PC-9 (cell line): ENCODE measurements at regions not wholly inside any gene's neighbourhood (a gene's known extent, or its start where the extent isn't known, plus 50 kb on each side); places are given as distances from the start of the nearest gene placed in this dataset.

Experiments
- BruUV-seq: library from RNA; stranded (reverse); fragments of 400-500 nt; replicated peaks from 2 replicates; lab custom pipeline; 2021; lab: Mats Ljungman, UMichigan
- CTCF ChIA-PET: fragments of 300-600 bp; sonication (Branson Sonifier 250); formaldehyde crosslinking; loops from one replicate; lab custom pipeline; 2022; ENCODE audit warnings: antibody characterized with exemption; lab: Charles Lee
- POLR2A ChIA-PET: fragments of 300-600 bp; sonication (Branson Sonifier 250); formaldehyde crosslinking; loops from one replicate; lab custom pipeline; 2022; ENCODE audit warnings: antibody characterized with exemption; ENCODE audit not compliant: unreplicated experiment; lab: Charles Lee
- DNase-seq, 2 experiments: peaks; one replicate each; pipeline versions ENCODE4 v3.0.0 to v3.0.0-alpha.2; 2015 to 2022; ENCODE audit warnings: mixed read lengths in 1 of 2
- H2AFZ ChIP-seq: fragments of 200-600 bp; sonication (generic); 2 replicates; pipeline ENCODE4 v1.8.1; 2017; ENCODE audit warnings: antibody characterized with exemption
- H3F3A ChIP-seq: fragments of 200-600 bp; sonication (generic); 2 replicates; pipeline ENCODE4 v1.8.1; 2017; ENCODE audit warnings: antibody characterized with exemption, mild to moderate bottlenecking, low read depth; ENCODE audit not compliant: insufficient read depth
- H3K27ac ChIP-seq: fragments of 200-600 bp; sonication (generic); 2 replicates; pipeline ENCODE4 v1.6.1; 2016; ENCODE audit warnings: mixed run types
- H3K27me3 ChIP-seq: fragments of 200-600 bp; sonication (generic); 2 replicates; pipeline ENCODE4 v1.6.1; 2016; ENCODE audit warnings: low read depth, mixed run types; ENCODE audit not compliant: insufficient read depth
- H3K36me3 ChIP-seq: fragments of 200-600 bp; sonication (generic); 2 replicates; pipeline ENCODE4 v1.6.1; 2016; ENCODE audit warnings: low read depth, mixed run types
- H3K4me1 ChIP-seq: fragments of 200-600 bp; sonication (generic); replicated peaks from 2 replicates; pipeline ENCODE4 v1.6.1; 2016; ENCODE audit warnings: mixed run types; ENCODE audit not compliant: insufficient read depth
- H3K4me2 ChIP-seq: fragments of 200-600 bp; sonication (generic); 2 replicates; pipeline ENCODE4 v1.6.1; 2017; ENCODE audit warnings: mixed run types
- H3K4me3 ChIP-seq: fragments of 200-600 bp; sonication (generic); 2 replicates; pipeline ENCODE4 v1.6.1; 2016; ENCODE audit warnings: mixed run types
- H3K79me2 ChIP-seq: fragments of 200-600 bp; sonication (generic); 2 replicates; pipeline ENCODE4 v1.6.1; 2017; ENCODE audit warnings: low read depth, mixed run types
- H3K9me2 ChIP-seq: fragments of 200-600 bp; sonication (generic); 2 replicates; pipeline ENCODE4 v1.8.1; 2017; ENCODE audit warnings: mild to moderate bottlenecking; ENCODE audit not compliant: insufficient read depth
- H3K9me3 ChIP-seq: fragments of 200-600 bp; sonication (generic); 2 replicates; pipeline ENCODE4 v1.8.1; 2016; ENCODE audit warnings: low read depth; ENCODE audit not compliant: insufficient read depth
- H4K20me1 ChIP-seq: fragments of 200-600 bp; sonication (generic); 2 replicates; pipeline ENCODE4 v1.8.1; 2017; ENCODE audit not compliant: insufficient read depth
- EZH2 ChIP-seq: fragments of 200-600 bp; sonication (generic); IDR thresholded peaks from 2 replicates; pipeline ENCODE4 v1.8.0; 2017; ENCODE audit warnings: antibody characterized with exemption, low read depth
- intact Hi-C: fragments of 100-400 bp; cut with micrococcal nuclease; formaldehyde crosslinking; loops from one replicate; pipeline ENCODE4 v1.10.0; 2022; ENCODE audit not compliant: unreplicated experiment
- TF ChIP-seq, protein P1 (sequence below): fragments of 200-600 bp; sonication (generic); conservative IDR thresholded peaks from 2 replicates; pipeline ENCODE4 v1.6.1; 2017; ENCODE audit warnings: mixed run types, antibody characterized with exemption, mild to moderate bottlenecking, moderate library complexity

DNA sequence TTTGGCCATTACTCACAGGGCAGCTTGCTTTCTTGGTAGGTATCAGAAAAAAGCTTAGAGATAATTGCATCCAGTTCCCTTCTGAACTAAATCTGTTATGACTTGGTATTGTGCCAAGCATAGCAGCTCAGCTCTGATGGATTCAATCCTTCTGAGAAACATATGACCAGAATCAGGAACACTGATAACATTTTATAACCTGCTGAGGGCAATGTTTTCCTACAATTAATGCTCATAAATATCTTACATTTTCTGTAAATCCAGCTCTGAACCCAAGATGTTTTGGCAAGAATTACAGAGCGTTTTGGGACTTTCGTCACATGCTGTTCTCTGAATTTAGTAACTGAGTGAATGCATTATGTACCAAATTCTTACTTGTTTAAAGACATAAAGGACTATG, 167.8 kb downstream of the KIF20B start:
- intact Hi-C loops, result no loop called here
- H4K20me1 ChIP-seq, result no peaks in the 10 kb centered on the region
- H3K36me3 ChIP-seq, result no peaks in the 10 kb centered on the region
- H3K79me2 ChIP-seq, result no peaks in the 10 kb centered on the region
- no peaks in the 10 kb centered on the region for H3F3A ChIP-seq
- H3K27ac ChIP-seq, result no peak overlapping the region
- ChIA-PET POLR2A (no interaction called here), CTCF (no interaction called here)
- BruUV-seq, result no TSS peak
- H3K27me3 ChIP-seq, result no peaks in the 10 kb centered on the region
- no peaks in the 10 kb centered on the region for H3K9me2 ChIP-seq
- H3K4me3 ChIP-seq, result no peak overlapping the region
- H3K4me2 ChIP-seq, result no peak overlapping the region
- H3K9me3 ChIP-seq, result no peaks in the 10 kb centered on the region
- H2AFZ ChIP-seq, result no peak overlapping the region
- TF ChIP-seq EZH2, result no peak
- TF ChIP-seq, protein P1, sequence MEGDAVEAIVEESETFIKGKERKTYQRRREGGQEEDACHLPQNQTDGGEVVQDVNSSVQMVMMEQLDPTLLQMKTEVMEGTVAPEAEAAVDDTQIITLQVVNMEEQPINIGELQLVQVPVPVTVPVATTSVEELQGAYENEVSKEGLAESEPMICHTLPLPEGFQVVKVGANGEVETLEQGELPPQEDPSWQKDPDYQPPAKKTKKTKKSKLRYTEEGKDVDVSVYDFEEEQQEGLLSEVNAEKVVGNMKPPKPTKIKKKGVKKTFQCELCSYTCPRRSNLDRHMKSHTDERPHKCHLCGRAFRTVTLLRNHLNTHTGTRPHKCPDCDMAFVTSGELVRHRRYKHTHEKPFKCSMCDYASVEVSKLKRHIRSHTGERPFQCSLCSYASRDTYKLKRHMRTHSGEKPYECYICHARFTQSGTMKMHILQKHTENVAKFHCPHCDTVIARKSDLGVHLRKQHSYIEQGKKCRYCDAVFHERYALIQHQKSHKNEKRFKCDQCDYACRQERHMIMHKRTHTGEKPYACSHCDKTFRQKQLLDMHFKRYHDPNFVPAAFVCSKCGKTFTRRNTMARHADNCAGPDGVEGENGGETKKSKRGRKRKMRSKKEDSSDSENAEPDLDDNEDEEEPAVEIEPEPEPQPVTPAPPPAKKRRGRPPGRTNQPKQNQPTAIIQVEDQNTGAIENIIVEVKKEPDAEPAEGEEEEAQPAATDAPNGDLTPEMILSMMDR, result no peak
- DNase-seq, result no peak
- H3K4me1 ChIP-seq, result peaks cover 11% of the 10 kb centered on the region; the same call in 1 of the 2 replicates

DNA sequence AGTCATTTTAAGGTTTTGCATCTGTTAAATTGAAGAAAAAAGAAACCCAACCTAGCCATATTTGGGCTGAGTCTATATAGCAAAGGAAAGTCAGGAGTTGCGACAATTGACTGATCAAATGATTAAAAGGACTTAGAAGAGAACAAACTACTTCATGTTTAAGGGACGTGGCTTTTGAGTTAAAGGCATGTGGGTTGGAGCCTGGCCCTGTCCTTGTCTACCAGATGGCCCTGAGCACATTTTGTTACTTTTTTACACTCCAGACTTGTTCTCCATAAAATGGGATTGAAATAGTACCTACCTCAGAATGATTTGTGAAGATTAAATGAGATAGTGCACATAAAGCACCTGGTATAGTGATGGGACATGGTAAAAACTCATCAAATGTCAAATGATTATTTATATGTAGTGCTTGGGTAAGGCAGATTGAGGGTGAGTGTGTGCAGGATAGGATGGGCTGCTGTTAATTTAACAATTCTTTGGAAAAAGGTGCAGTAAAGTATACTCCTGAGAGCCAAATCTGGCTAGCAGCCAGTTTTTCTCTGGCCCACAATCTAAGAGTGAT, 168.3 kb downstream of the KIF20B start:
- intact Hi-C loops, result no loop called here
- Histone ChIP-seq H3K27me3 (no peaks in the 10 kb centered on the region), H3K9me3 (no peaks in the 10 kb centered on the region), H3K4me3 (no peak overlapping the region), H3K9me2 (no peaks in the 10 kb centered on the region), H3K4me1 (peaks cover 11% of the 10 kb centered on the region; the same call in 1 of the 2 replicates), H3F3A (no peaks in the 10 kb centered on the region), H3K4me2 (no peak overlapping the region), H3K36me3 (no peaks in the 10 kb centered on the region), H2AFZ (no peak overlapping the region), H4K20me1 (no peaks in the 10 kb centered on the region), H3K79me2 (no peaks in the 10 kb centered on the region), H3K27ac (no peak overlapping the region)
- no peak for DNase-seq
- POLR2A ChIA-PET, result no interaction called here
- CTCF ChIA-PET, result no interaction called here
- TF ChIP-seq, protein P1, result no peak
- TF ChIP-seq EZH2, result no peak
- BruUV-seq, result no TSS peak

DNA sequence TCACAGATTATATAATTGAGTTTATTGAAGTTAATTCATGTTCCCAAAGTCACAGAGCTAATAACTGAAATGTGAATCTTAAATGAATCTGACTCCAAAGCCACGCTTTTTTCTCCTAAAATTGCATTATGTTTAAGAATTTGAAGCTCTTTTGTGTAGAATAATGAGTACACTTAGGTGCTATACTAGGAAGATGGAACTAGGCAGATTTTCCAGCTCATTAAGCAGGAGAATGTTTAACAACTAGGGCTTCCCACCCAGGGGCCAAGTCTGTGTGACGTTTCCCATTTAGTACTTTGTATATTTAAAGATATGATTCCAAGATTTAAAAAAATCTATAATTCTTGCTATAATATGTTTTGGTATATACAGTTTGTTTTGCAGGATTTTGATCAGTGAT, 169.5 kb downstream of the KIF20B start:
- H3K4me3 ChIP-seq, result no peak overlapping the region
- H3F3A ChIP-seq, result no peaks in the 10 kb centered on the region
- H4K20me1 ChIP-seq, result no peaks in the 10 kb centered on the region
- H2AFZ ChIP-seq, result no peak overlapping the region
- H3K27ac ChIP-seq, result no peak overlapping the region
- TF ChIP-seq, protein P1, result no peak
- TF ChIP-seq EZH2, result no peak
- no peak overlapping the region for H3K4me2 ChIP-seq
- H3K4me1 ChIP-seq, result peaks cover 11% of the 10 kb centered on the region; the same call in 1 of the 2 replicates
- ChIA-PET POLR2A (no interaction called here), CTCF (no interaction called here)
- DNase-seq, result no peak
- 0 out of 2 replicates have a peak, but pooled peaks cover 3% of the 10 kb centered on the region for H3K9me3 ChIP-seq
- BruUV-seq, result no TSS peak
- no peaks in the 10 kb centered on the region for H3K79me2 ChIP-seq
- no peaks in the 10 kb centered on the region for H3K9me2 ChIP-seq
- intact Hi-C loops, result no loop called here
- H3K27me3 ChIP-seq, result no peaks in the 10 kb centered on the region
- H3K36me3 ChIP-seq, result no peaks in the 10 kb centered on the region
